ENCODE measurements at regions not wholly inside any gene's neighbourhood (a gene's known extent, or its start where the extent isn't known, plus 50 kb on each side); places are given as distances from the start of the nearest gene placed in this dataset.
"Not testable (repeated sequence)": the region's sequence is repeated elsewhere in the genome, so short reads cannot be mapped to it uniquely, and the experiment has no call there.

- DNase-seq (ENCODE audit: low spot score), result no peak
These were observed 1193.5 kb downstream of the DTWD2 start for GRCh38 chr5:117794847-117795246.

- DNase-seq (ENCODE audit: low spot score), result no peak
These were observed 1194.4 kb downstream of the DTWD2 start for GRCh38 chr5:117793963-117794362.

GRCh38 chr5:117792476-117792875 lies 1195.9 kb downstream of the DTWD2 start:
- no peak for DNase-seq (ENCODE audit: low spot score)

- no peak for DNase-seq (ENCODE audit: low spot score)
These were observed 1199.8 kb downstream of the DTWD2 start for GRCh38 chr5:117788596-117788995.

GRCh38 chr5:117779171-117779570 lies 1204.5 kb upstream of the SEMA6A start:
- DNase-seq (ENCODE audit: low spot score), result no peak

GRCh38 chr5:117776977-117777376 lies 1202.4 kb upstream of the SEMA6A start:
- DNase-seq (ENCODE audit: low spot score), result no peak

- no peak for DNase-seq (ENCODE audit: low spot score)
These were observed 1195.3 kb upstream of the SEMA6A start for GRCh38 chr5:117769877-117770276.

- DNase-seq (ENCODE audit: low spot score), result no peak
These were observed 1188.6 kb upstream of the SEMA6A start for GRCh38 chr5:117763271-117763670.

GRCh38 chr5:117761186-117761585 lies 1186.6 kb upstream of the SEMA6A start:
- no peak for DNase-seq (ENCODE audit: low spot score)

GRCh38 chr5:117759849-117760499 lies 1185.4 kb upstream of the SEMA6A start:
- no peak for DNase-seq (ENCODE audit: low spot score)

GRCh38 chr5:117752403-117752802 lies 1177.8 kb upstream of the SEMA6A start:
- DNase-seq (ENCODE audit: low spot score), result no peak

GRCh38 chr5:117748336-117748735 lies 1173.7 kb upstream of the SEMA6A start:
- no peak for DNase-seq (ENCODE audit: low spot score)

- DNase-seq (ENCODE audit: low spot score), result no peak
These were observed 1168.7 kb upstream of the SEMA6A start for GRCh38 chr5:117743337-117743736.

- no peak for DNase-seq (ENCODE audit: low spot score)
These were observed 1167.1 kb upstream of the SEMA6A start for GRCh38 chr5:117741655-117742206.

- no peak for DNase-seq (ENCODE audit: low spot score)
These were observed 1165.6 kb upstream of the SEMA6A start for GRCh38 chr5:117740268-117740667.

- no peak for DNase-seq (ENCODE audit: low spot score)
These were observed 1163.9 kb upstream of the SEMA6A start for GRCh38 chr5:117738571-117738970.

- no peak for DNase-seq (ENCODE audit: low spot score)
These were observed 1162.1 kb upstream of the SEMA6A start for GRCh38 chr5:117736698-117737097.

GRCh38 chr5:117734056-117734455 lies 1159.4 kb upstream of the SEMA6A start:
- DNase-seq (ENCODE audit: low spot score), result no peak

- no peak for DNase-seq (ENCODE audit: low spot score)
These were observed 1158.4 kb upstream of the SEMA6A start for GRCh38 chr5:117733051-117733450.

GRCh38 chr5:117732264-117732663 lies 1157.6 kb upstream of the SEMA6A start:
- no peak for DNase-seq (ENCODE audit: low spot score)

GRCh38 chr5:117731446-117731845 lies 1156.8 kb upstream of the SEMA6A start:
- no peak for DNase-seq (ENCODE audit: low spot score)

GRCh38 chr5:117720784-117721183 lies 1146.2 kb upstream of the SEMA6A start:
- DNase-seq (ENCODE audit: low spot score), result not testable (repeated sequence)

GRCh38 chr5:117719413-117719812 lies 1144.8 kb upstream of the SEMA6A start:
- no peak for DNase-seq (ENCODE audit: low spot score)

- DNase-seq (ENCODE audit: low spot score), result no peak
These were observed 1139.1 kb upstream of the SEMA6A start for GRCh38 chr5:117713585-117714198.

Data from CD4-positive, alpha-beta T cell treated with Interleukin-6 at 100 ng/mL for 8 hours (primary cell).